HG03460 (cell line): ENCODE measurements at regions not wholly inside any gene's neighbourhood (a gene's known extent, or its start where the extent isn't known, plus 50 kb on each side); places are given as distances from the start of the nearest gene placed in this dataset.
"Not testable (repeated sequence)": the region's sequence is repeated elsewhere in the genome, so short reads cannot be mapped to it uniquely, and the experiment has no call there.

Experiments
- ATAC-seq: cut with Tn5 transposase; IDR thresholded peaks from one replicate; pipeline ENCODE4 v1.9.1; 2021; ENCODE audit not compliant: unreplicated experiment

DNA sequence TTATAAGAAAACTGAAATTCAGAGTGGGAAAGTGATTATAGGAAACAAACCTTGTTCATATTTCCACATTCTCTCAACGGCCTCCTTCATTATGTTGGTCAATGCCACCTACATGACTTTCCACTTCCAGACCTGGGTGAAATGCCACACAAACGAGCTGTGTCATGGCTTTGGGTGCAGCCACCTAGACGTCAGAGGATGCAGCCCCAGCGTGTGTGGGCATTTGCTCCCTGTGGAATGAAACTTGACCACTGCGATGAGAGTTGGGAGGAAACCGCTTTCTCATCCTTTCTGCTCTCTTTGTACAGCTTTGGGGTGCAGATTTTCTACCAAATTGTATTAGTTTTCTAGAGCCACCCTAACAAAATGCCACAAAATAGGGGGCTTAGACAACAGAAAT is 291.0 kb downstream of the CYRIA start:
- no peak for ATAC-seq

DNA sequence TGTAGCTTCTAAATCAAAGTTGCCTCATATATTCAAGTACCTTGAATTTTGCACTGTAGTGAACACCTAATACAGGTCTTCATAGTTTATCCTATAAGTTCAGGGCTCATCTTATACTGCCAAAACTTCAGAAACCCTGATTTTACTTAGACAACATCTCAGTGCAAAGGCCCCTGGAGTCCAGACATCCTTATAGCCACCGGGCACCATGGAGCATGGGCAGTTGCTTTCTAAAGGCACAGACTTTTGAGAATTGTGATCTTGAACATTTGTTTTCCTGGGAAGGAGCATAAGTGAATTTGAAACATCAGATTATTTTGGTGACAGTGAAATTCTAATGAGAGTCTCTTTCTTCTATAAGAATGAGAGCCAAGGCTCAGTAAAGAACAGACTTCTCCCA is 292.3 kb downstream of the CYRIA start:
- no peak for ATAC-seq

DNA sequence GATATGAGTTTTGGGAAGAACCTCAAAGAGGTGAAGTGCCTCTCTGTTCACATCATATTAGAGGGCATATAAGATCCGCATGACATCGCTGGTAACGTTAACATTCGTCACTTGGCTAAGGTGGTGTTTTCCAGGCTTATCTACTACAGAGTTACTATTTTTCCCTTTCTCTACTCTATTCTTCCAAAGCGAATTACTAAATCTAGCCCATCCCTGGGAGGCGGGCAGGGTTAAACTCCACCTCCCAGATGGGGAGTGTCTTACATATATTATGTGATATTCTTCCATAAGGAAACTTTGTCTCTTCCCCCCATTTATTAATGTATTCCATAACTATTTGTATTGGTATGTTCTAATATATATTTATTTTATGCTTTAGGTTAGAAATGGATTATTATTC is 293.9 kb downstream of the CYRIA start:
- no peak for ATAC-seq

DNA sequence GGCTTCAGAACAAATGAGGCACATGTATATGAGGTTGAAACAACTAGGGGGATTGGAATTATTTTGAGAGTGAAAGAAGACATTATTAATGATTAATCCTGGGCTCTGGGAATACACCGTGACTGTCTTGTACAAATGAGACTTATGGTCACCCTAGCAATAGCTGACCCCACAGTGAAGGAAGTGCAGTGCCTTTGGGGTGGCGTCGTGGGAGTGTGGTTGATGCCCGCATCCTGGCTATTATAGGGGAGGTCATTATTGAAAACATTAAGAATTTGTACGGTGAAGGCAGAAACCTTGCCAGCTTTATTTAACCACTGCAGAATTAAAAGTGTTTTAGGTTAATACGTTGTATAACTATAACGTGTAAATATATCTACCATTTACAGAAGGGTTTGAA is 296.7 kb downstream of the CYRIA start:
- ATAC-seq: no peak

DNA sequence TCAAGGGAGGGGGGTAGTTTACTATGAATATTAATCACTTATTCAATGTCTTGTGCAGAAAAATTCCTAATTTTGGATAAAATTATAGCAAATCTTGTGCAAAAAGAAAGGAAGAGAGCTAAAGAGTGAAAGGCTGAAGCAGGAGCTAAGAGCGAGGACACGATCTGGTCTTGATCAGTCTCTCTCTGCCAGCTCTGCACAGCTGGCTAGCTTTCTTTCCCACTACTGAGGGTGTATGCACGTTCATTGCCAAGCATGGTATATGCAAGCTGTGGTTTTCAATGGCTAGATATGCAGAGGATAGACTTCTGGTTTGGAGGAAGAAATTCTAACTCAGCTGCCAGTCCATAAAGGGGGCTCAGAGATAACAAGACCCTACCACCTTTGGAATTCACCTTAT is 297.3 kb downstream of the CYRIA start:
- ATAC-seq: no peak

DNA sequence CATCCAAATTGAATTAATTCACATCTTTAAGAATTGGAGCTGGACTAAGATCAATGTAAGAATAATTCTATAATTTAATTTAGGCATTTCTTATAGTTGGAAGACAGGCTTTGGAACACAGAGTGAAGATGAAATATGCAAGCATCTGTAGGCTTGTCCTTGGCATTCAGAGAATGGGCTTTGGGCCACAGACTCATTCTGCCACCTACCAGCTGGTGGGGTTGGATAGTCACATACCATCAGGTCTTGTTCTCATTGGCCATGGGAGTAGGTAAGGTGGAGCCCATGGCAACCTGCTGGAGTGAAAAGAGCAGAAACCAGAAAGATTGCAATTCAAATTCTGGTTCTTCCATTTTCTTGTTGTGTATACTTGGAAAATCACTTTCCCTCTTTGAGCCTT is 300.3 kb downstream of the CYRIA start:
- no peak for ATAC-seq

DNA sequence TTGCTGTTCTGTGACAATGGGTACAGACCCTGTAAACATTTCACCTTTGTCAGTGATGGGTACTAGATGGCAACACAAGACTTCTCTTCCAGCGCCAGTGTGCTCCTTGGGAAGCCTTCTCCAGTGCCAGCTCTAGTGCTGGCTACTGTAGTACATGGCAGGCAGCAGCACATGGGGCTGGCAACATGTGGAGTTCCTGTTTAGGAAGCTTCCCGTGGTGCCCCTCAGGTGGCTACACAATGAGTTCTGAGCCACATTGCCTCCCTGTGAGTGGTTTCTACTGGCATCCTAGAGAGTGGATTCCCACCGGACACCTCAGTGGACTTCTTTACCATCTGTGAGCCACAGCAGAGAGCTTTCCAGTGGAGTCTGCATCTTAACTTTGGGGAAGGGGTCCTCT is 302.1 kb downstream of the CYRIA start:
- ATAC-seq: no peak

DNA sequence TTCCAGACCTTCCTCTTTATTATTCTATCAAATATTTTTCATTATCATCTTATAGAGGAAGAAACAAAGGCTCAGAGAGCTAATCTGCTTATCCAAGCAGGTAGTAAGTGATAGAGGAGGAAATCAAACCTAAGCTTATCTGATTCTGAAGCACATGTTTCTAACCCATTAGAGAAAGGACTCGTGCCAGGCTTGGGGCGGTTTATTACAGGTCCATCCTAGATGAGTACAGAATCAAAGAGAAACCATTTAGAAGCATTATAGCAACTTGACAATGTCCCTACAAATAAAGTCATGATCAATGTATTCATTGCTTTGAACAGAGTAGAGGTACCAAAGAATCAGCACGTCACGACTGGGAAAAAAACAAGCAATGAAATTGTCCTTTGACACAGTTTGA is 303.0 kb downstream of the CYRIA start:
- ATAC-seq: no peak

DNA sequence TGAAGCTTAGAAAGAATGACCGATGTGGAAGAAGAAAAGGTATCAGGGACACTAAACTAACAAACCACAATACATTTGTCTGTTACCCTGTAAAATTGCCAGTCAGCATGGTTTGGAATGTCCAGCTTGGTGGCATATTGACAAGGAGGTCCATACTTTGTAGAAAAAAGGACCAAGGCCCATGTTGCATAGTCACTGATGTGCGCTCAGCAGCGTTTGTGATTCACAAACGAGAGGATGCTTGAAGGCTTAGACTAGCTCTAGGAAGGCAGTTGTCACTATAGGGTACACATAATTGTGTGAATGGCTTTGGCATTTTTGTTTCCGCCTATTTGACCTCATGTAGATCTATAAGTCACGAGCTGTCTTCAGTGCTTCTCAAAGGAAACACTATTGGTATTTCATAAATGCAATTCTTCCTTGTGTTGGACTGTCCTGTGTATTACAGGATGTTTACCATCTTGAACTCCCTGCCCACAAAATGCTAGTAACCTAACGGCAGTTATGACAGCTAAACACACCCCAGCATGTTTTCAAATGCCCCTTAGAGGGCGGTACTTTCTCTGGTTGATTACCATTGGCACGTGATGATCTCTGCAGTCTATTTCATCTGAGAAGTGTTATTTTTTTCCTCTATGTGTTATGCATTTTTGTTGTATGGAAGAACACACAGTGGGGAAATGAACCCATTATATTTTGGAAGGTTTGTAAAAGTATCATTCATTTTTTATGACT is 304.2 kb downstream of the CYRIA start:
- no peak for ATAC-seq

DNA sequence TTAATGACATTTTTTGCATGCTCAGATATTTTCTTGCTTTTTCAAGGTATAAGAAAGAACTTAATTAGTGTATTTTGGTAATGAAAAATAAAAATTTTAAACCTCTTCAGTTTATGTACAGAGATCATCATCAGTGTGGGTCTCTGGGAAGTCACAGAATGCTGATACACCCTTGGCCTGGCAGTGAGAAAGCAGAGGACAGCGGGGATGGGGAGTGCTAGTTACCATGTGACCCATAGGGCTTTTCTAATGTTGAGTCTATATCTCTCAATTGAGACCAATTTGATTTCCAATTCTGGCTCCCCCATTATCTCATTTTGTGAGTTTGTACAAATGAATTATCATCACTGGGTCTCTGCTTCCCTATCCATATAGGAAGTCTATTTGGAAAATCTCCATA is 305.7 kb downstream of the CYRIA start:
- ATAC-seq: no peak

DNA sequence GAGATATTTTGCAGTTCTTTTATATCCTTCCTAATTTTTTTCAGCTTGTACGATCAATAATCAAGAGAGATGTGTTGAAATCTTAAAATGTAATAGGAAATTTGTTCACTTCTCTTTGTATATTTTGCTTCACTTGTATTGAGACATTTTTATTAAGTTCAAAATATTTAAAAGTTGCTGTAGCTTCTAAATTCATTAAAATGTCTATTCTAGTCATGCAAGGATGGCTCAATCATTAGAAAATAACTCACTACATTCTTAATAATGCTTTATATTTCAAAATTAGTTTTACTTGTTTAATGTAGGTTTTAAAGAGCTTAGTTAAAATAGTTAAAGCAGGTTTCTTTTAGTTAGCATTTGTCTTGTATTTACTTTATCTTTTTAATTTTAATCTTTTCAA is 308.4 kb downstream of the CYRIA start:
- ATAC-seq: no peak

DNA sequence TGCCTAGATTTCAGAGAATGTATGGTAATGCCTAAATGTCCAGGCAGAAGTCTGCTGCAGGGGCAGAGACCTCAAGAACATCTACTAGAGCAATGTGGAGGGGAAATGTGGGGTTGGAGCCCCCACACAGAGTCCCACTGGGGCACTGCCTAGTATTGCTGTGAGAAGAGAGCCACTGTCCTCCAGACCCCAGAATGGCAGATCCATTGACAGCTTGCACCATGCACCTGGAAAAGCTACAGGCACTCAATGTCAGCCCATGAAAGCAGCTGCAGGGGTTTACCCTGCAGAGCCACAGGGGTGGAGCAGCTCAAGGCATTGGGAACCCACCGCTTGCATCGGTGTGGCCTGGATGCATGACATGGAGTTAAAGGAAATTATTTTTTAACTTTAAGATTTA is 314.1 kb downstream of the CYRIA start:
- no peak for ATAC-seq

DNA sequence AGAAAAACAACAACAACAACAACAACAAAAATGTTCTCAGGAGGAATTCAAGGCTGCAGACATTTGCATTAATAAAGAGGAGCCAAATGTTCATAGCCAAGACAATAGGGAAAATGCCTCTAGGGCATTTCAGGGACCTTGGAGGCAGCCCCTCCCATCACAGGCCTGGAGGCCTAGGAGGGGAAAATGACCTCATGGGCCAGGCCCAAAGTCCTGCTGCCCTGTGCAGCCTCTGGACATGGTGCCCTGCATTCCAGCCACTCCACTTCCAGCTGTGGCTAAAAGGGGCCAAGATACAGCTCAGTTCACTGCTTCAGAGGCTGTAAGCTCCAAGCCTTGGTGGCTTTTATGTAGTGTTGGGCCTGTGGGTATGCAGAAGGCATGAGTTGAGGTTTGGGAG is 314.5 kb downstream of the CYRIA start:
- no peak for ATAC-seq

DNA sequence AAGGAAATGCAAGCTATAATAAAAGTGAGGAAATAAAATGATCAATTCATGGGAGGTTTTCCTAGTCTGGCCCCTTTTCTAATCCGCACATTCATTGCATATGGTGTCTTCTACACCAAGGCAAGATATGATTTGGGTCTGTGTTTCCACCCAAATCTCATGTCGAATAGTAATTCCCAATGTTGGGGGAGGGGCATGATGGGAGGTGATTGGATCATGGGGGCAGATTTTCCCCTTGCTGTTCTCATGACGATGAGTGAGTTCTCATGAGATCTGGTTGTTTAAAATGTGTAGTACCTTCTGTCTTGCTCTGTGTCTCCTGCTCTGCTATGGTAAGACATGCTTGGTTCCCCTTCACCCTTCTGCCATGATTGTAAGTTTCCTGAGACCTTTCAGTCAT is 315.4 kb downstream of the CYRIA start:
- ATAC-seq: no peak

DNA sequence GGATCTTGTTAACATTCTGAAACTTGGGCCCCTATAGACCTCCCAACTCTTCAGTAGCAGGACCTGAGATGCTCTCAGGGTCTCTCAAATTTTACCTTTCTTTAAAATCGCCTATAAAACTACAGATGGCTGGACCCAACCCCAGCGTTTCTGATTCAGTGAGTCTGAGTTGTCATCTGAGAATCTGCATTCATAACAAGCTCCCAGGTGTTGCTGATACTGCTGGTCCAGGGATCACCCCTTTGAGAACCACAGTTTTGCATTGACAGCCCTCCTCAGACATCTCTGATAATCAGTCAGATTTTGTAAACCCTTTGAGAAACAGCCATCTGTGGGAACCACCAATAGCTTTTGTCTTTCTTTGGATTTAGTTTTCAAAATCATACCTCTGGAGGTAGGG is 315.8 kb downstream of the CYRIA start:
- no peak for ATAC-seq

DNA sequence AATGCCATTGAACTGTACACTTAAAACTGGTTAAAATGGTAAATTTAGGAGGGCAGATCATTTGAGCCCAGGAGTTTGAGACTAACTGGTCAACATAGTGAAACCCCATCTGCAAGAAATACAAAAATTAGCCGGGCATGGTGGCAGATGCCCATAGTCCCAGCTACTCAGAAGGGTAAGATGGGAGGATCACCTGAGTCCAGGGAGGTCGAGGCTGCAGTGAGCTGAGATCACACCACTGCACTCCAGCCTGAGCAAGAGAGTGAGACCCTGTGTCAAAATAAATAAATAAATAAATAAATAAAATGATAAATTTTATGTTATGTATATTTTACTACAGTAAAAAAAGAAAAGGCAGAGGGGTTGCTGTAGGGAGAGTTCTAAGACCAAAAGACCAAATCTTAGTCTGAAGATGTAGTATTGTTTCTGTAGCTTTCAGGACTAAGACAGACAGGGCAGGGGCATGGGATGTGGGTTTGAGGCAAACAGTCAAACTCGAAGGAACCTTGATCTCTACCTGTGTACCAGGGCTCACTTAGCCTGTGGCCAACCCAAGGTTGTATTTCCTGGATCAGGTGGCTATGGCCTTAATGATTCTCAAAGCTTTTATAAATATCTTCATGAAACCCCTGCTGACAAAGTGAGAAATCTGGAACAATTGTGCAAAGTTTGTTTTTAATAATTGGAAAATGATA is 316.7 kb downstream of the CYRIA start:
- ATAC-seq: no peak

DNA sequence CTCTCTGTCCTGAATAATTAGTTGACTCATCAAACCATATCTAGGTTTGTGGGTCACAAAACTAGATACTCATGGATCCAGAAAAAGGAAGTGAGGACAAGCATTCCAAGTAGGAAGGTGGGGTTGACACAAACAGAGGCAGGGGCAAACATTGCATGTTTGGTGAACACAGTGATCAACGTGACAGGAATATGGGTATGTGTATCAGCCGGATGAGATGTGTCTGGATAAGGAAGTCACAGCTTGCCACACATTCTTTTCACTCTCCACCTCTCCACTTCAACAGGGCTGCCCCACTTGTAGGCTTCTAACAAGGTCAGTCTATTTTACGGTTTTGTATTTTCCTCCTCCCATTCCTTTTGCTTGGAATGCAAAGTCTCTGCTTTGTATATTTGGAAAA is 319.0 kb downstream of the CYRIA start:
- no peak for ATAC-seq

DNA sequence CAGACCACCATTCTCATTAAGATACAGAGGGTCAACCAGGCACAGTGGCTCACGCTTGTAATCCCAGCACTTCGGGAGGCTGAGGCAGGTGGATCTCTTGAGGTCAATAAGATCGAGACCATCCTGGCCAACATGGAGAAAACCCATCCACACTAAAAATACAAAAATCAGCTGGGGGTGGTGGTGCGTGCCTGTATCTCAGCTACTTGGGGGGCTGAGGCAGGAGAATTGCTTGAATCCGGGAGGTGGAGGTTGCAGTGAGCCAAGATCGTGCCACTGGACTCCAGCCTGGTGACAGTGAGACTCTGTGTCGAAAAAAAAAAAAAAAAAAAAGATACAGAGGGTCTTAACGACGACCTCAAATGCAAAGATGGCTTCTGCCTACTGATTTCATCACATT is 320.4 kb downstream of the CYRIA start:
- not testable (repeated sequence) for ATAC-seq

DNA sequence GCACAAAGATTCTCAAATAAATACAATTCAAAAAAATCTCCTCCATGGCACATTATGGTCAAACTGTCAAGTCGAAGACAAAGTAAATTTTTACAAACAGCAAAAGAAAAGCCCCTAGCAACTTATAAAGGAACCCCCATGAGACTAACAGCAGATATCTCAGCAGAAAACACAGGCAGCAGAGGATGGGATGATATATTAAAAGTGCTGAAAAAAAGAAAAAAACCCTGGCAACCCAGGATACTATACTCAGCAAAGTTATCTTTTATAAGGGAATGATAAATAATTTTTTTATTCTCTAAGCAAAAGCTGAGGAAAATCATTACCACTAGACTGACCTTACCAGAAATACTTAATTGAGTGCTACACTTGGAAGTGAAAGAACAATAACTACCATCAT is 326.4 kb downstream of the CYRIA start:
- no peak for ATAC-seq

DNA sequence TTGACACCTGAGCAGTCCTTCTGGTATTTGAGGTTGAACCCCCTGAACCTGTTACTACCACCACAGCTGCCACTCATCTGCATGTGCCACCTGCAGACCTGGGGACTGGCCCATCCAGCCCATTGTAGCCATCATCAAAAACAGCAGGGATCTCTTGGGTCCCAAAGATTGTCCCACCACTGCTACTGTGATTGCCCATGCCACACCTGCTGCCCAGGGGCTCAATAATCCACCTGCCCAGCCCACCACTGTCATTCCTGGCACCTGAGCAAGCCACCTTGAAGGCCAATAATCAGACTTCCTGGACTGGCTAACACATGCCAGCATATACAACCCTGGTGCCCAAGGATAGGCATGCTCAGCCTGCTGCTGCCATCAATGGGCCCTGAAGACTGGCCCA is 327.6 kb downstream of the CYRIA start:
- ATAC-seq: no peak

DNA sequence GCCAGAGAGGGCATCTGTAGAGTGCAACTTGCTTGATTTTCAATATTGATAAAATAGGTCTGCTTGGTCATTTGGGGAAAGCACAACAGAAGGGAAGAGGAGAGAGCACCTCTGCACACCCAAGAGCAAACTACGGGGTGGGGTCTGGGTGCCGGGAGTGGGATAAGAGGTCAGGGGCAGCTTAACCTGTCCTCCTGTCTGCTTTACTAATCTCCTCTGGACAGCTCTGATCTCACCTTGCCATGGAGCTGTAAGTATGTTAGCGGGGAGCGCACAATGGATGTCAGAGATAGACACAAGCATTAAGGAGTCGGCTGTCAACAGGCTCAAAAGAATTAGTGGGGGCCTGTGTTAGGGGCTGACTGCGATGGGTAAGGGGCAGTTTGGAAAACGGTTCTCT is 328.7 kb downstream of the CYRIA start:
- no peak for ATAC-seq

DNA sequence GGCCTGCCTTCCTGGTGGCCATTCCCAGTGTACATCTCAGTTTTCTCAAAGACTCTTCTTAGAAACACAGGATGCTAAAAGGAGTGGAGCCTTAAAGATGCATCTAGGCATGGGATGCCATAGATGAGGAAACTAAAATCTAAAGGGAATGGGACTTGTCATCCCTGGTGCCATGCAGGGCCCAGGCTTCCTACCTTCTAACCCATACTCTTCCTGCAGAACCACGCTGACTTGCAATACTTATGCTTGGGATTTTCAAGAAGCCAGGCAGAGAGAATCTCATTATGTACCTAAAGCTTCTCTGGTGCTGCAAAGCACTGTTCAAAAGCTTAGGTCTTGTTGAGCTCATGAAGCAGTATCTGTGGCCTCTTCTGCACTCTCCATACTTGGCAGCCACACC is 329.1 kb downstream of the CYRIA start:
- ATAC-seq: no peak

DNA sequence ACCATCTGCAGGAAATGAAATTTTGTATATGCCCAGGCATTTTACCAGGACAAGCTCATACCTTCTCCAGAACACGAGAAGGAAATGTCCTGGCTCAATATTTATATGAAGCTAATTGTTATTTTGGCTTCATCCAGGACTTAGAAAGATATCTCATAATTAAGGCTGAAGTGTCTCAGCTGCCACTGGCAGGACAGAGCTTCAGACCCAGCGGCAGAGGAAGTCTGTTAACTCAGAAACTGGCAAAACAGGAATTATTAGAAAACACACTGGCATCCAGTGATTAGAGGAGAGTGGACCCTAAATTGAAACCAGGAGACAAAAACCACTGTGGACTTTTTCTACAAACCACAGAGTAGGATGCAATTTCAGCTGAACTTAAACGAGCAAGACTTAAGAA is 329.7 kb downstream of the CYRIA start:
- no peak for ATAC-seq
